ENCODE measurements at regions not wholly inside any gene's neighbourhood (a gene's known extent, or its start where the extent isn't known, plus 50 kb on each side); places are given as distances from the start of the nearest gene placed in this dataset.

- H3K27ac ChIP-seq (ENCODE audit: low read depth, low read length), result no peak overlapping the region
- H3K9ac ChIP-seq (ENCODE audit: low read length in 5 of 5), result no peak overlapping the region
- no peaks in the 10 kb centered on the region for H3K27me3 ChIP-seq (ENCODE audit: control insufficient read depth in 5 of 5, insufficient read depth in 4 of 5, low read length in 5 of 5)
- no peaks in the 10 kb centered on the region for H3K9me3 ChIP-seq (ENCODE audit: control insufficient read depth in 5 of 5, low read length in 5 of 5)
- H3K36me3 ChIP-seq (ENCODE audit: control insufficient read depth in 5 of 5, insufficient read depth in 5 of 5, low read length in 5 of 5), result no peaks in the 10 kb centered on the region
- H3K4me3 ChIP-seq (ENCODE audit: low read depth in 1 of 5, low read length in 5 of 5), result no peak overlapping the region
- H3K4me1 ChIP-seq (ENCODE audit: control insufficient read depth in 5 of 5, insufficient read depth in 5 of 5, low read length in 5 of 5), result peaks cover 0 to 5% (median 0%) of the 10 kb centered on the region in 5 donors
Measured at GRCh38 chr2:147045113-147045512, 799.7 kb upstream of the ACVR2A start.

- Histone ChIP-seq H3K36me3 (ENCODE audit: control insufficient read depth in 5 of 5, insufficient read depth in 5 of 5, low read length in 5 of 5) (no peaks in the 10 kb centered on the region), H3K4me1 (ENCODE audit: control insufficient read depth in 5 of 5, insufficient read depth in 5 of 5, low read length in 5 of 5) (no peaks in the 10 kb centered on the region), H3K9ac (ENCODE audit: low read length in 5 of 5) (no peak overlapping the region), H3K4me3 (ENCODE audit: low read depth in 1 of 5, low read length in 5 of 5) (no peak overlapping the region), H3K9me3 (ENCODE audit: control insufficient read depth in 5 of 5, low read length in 5 of 5) (no peaks in the 10 kb centered on the region), H3K27me3 (ENCODE audit: control insufficient read depth in 5 of 5, insufficient read depth in 4 of 5, low read length in 5 of 5) (no peaks in the 10 kb centered on the region), H3K27ac (ENCODE audit: low read depth, low read length) (no peak overlapping the region)
Measured at GRCh38 chr2:147041121-147041494, 803.7 kb upstream of the ACVR2A start.

GRCh38 chr2:147040298-147041120 is 804.3 kb upstream of the ACVR2A start:
- no peaks in the 10 kb centered on the region for H3K36me3 ChIP-seq (ENCODE audit: control insufficient read depth in 5 of 5, insufficient read depth in 5 of 5, low read length in 5 of 5)
- H3K4me1 ChIP-seq (ENCODE audit: control insufficient read depth in 5 of 5, insufficient read depth in 5 of 5, low read length in 5 of 5), result no peaks in the 10 kb centered on the region
- no peaks in the 10 kb centered on the region for H3K27me3 ChIP-seq (ENCODE audit: control insufficient read depth in 5 of 5, insufficient read depth in 4 of 5, low read length in 5 of 5)
- no peak overlapping the region for H3K4me3 ChIP-seq (ENCODE audit: low read depth in 1 of 5, low read length in 5 of 5)
- no peak overlapping the region for H3K27ac ChIP-seq (ENCODE audit: low read depth, low read length)
- H3K9ac ChIP-seq (ENCODE audit: low read length in 5 of 5), result no peak overlapping the region
- no peaks in the 10 kb centered on the region for H3K9me3 ChIP-seq (ENCODE audit: control insufficient read depth in 5 of 5, low read length in 5 of 5)

GRCh38 chr2:147037048-147037447 is 807.8 kb upstream of the ACVR2A start:
- peaks cover 0 to 17% (median 4%) of the 10 kb centered on the region in 5 donors for H3K4me1 ChIP-seq (ENCODE audit: control insufficient read depth in 5 of 5, insufficient read depth in 5 of 5, low read length in 5 of 5)
- H3K4me3 ChIP-seq (ENCODE audit: low read depth in 1 of 5, low read length in 5 of 5), result no peak overlapping the region
- H3K27me3 ChIP-seq (ENCODE audit: control insufficient read depth in 5 of 5, insufficient read depth in 4 of 5, low read length in 5 of 5), result no peaks in the 10 kb centered on the region
- no peak overlapping the region for H3K27ac ChIP-seq (ENCODE audit: low read depth, low read length)
- no peaks in the 10 kb centered on the region for H3K9me3 ChIP-seq (ENCODE audit: control insufficient read depth in 5 of 5, low read length in 5 of 5)
- H3K9ac ChIP-seq (ENCODE audit: low read length in 5 of 5), result no peak overlapping the region
- H3K36me3 ChIP-seq (ENCODE audit: control insufficient read depth in 5 of 5, insufficient read depth in 5 of 5, low read length in 5 of 5), result no peaks in the 10 kb centered on the region

- no peak overlapping the region for H3K9ac ChIP-seq (ENCODE audit: low read length in 5 of 5)
- H3K27me3 ChIP-seq (ENCODE audit: control insufficient read depth in 5 of 5, insufficient read depth in 4 of 5, low read length in 5 of 5), result no peaks in the 10 kb centered on the region
- H3K4me1 ChIP-seq (ENCODE audit: control insufficient read depth in 5 of 5, insufficient read depth in 5 of 5, low read length in 5 of 5), result peaks cover 0 to 29% (median 4%) of the 10 kb centered on the region in 5 donors
- no peaks in the 10 kb centered on the region for H3K9me3 ChIP-seq (ENCODE audit: control insufficient read depth in 5 of 5, low read length in 5 of 5)
- no peaks in the 10 kb centered on the region for H3K36me3 ChIP-seq (ENCODE audit: control insufficient read depth in 5 of 5, insufficient read depth in 5 of 5, low read length in 5 of 5)
- H3K27ac ChIP-seq (ENCODE audit: low read depth, low read length), result no peak overlapping the region
- no peak overlapping the region for H3K4me3 ChIP-seq (ENCODE audit: low read depth in 1 of 5, low read length in 5 of 5)
Measured at GRCh38 chr2:147033044-147033443, 811.8 kb upstream of the ACVR2A start.

- H3K4me3 ChIP-seq (ENCODE audit: low read depth in 1 of 5, low read length in 5 of 5), result no peak overlapping the region
- H3K36me3 ChIP-seq (ENCODE audit: control insufficient read depth in 5 of 5, insufficient read depth in 5 of 5, low read length in 5 of 5), result no peaks in the 10 kb centered on the region
- no peak overlapping the region for H3K9ac ChIP-seq (ENCODE audit: low read length in 5 of 5)
- H3K4me1 ChIP-seq (ENCODE audit: control insufficient read depth in 5 of 5, insufficient read depth in 5 of 5, low read length in 5 of 5), result peaks cover 0 to 29% (median 4%) of the 10 kb centered on the region in 5 donors
- no peak overlapping the region for H3K27ac ChIP-seq (ENCODE audit: low read depth, low read length)
- no peaks in the 10 kb centered on the region for H3K27me3 ChIP-seq (ENCODE audit: control insufficient read depth in 5 of 5, insufficient read depth in 4 of 5, low read length in 5 of 5)
- no peaks in the 10 kb centered on the region for H3K9me3 ChIP-seq (ENCODE audit: control insufficient read depth in 5 of 5, low read length in 5 of 5)
Measured at GRCh38 chr2:147031897-147032296, 812.9 kb upstream of the ACVR2A start.

- Histone ChIP-seq H3K4me1 (ENCODE audit: control insufficient read depth in 5 of 5, insufficient read depth in 5 of 5, low read length in 5 of 5) (peaks cover 0 to 35% (median 10%) of the 10 kb centered on the region in 5 donors), H3K27ac (ENCODE audit: low read depth, low read length) (no peak overlapping the region), H3K9me3 (ENCODE audit: control insufficient read depth in 5 of 5, low read length in 5 of 5) (no peaks in the 10 kb centered on the region), H3K27me3 (ENCODE audit: control insufficient read depth in 5 of 5, insufficient read depth in 4 of 5, low read length in 5 of 5) (no peaks in the 10 kb centered on the region), H3K4me3 (ENCODE audit: low read depth in 1 of 5, low read length in 5 of 5) (no peak overlapping the region), H3K36me3 (ENCODE audit: control insufficient read depth in 5 of 5, insufficient read depth in 5 of 5, low read length in 5 of 5) (no peaks in the 10 kb centered on the region), H3K9ac (ENCODE audit: low read length in 5 of 5) (no peak overlapping the region)
Measured at GRCh38 chr2:147030966-147031720, 813.7 kb upstream of the ACVR2A start.

- peaks cover 0 to 8% (median 7%) of the 10 kb centered on the region in 5 donors for H3K9me3 ChIP-seq (ENCODE audit: control insufficient read depth in 5 of 5, low read length in 5 of 5)
- no peak overlapping the region for H3K9ac ChIP-seq (ENCODE audit: low read length in 5 of 5)
- peaks cover 0 to 34% (median 14%) of the 10 kb centered on the region in 5 donors for H3K4me1 ChIP-seq (ENCODE audit: control insufficient read depth in 5 of 5, insufficient read depth in 5 of 5, low read length in 5 of 5)
- no peaks in the 10 kb centered on the region for H3K27me3 ChIP-seq (ENCODE audit: control insufficient read depth in 5 of 5, insufficient read depth in 4 of 5, low read length in 5 of 5)
- no peak overlapping the region for H3K4me3 ChIP-seq (ENCODE audit: low read depth in 1 of 5, low read length in 5 of 5)
- no peaks in the 10 kb centered on the region for H3K36me3 ChIP-seq (ENCODE audit: control insufficient read depth in 5 of 5, insufficient read depth in 5 of 5, low read length in 5 of 5)
- H3K27ac ChIP-seq (ENCODE audit: low read depth, low read length), result no peak overlapping the region
Measured at GRCh38 chr2:147027436-147027835, 817.4 kb upstream of the ACVR2A start.

- peaks cover 0 to 11% (median 8%) of the 10 kb centered on the region in 5 donors for H3K9me3 ChIP-seq (ENCODE audit: control insufficient read depth in 5 of 5, low read length in 5 of 5)
- no peaks in the 10 kb centered on the region for H3K27me3 ChIP-seq (ENCODE audit: control insufficient read depth in 5 of 5, insufficient read depth in 4 of 5, low read length in 5 of 5)
- H3K4me1 ChIP-seq (ENCODE audit: control insufficient read depth in 5 of 5, insufficient read depth in 5 of 5, low read length in 5 of 5), result peaks cover 0 to 28% (median 14%) of the 10 kb centered on the region in 5 donors
- no peak overlapping the region for H3K27ac ChIP-seq (ENCODE audit: low read depth, low read length)
- no peak overlapping the region for H3K4me3 ChIP-seq (ENCODE audit: low read depth in 1 of 5, low read length in 5 of 5)
- H3K9ac ChIP-seq (ENCODE audit: low read length in 5 of 5), result no peak overlapping the region
- H3K36me3 ChIP-seq (ENCODE audit: control insufficient read depth in 5 of 5, insufficient read depth in 5 of 5, low read length in 5 of 5), result no peaks in the 10 kb centered on the region
Measured at GRCh38 chr2:147026664-147027295, 818.0 kb upstream of the ACVR2A start.
